ENCODE measurements at regions not wholly inside any gene's neighbourhood (a gene's known extent, or its start where the extent isn't known, plus 50 kb on each side); places are given as distances from the start of the nearest gene placed in this dataset.

GRCh38 chr13:111944171-111944583 lies 122.8 kb upstream of the SOX1 start:
- H4K20me1 ChIP-seq (ENCODE audit: control insufficient read depth, insufficient read depth), result no peaks in the 10 kb centered on the region
- ATAC-seq (no peak), FAIRE-seq (no peak), DNase-seq (ENCODE audit: low read depth, low spot score) (no peak)
- TF ChIP-seq LARP7 (IDR thresholded peaks at IDR 0.05), result no peak
- TF ChIP-seq, protein P1, sequence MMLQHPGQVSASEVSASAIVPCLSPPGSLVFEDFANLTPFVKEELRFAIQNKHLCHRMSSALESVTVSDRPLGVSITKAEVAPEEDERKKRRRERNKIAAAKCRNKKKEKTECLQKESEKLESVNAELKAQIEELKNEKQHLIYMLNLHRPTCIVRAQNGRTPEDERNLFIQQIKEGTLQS (IDR thresholded peaks at IDR 0.05; ENCODE audit: borderline replicate concordance, extremely low read depth, low read depth, low read length), result no peak
- TF ChIP-seq NR2F1 (conservative IDR thresholded peaks at IDR 0.05), result no peak
- no peak for TF ChIP-seq CBX5 (IDR thresholded peaks at IDR 0.05; ENCODE audit: low read depth)
- no peak for TF ChIP-seq POU2F2 (IDR thresholded peaks at IDR 0.05; ENCODE audit: borderline replicate concordance, low read depth, low read length)
- H3K79me2 ChIP-seq (ENCODE audit: control insufficient read depth, insufficient read depth, low read length), result no peaks in the 10 kb centered on the region
- ChIA-PET POLR2A (no interaction called here), RAD21 (ENCODE audit: unreplicated experiment) (no interaction called here), CTCF (no interaction called here), SMC1A (ENCODE audit: uncharacterized antibody, unreplicated experiment) (no interaction called here)
- H2AFZ ChIP-seq (ENCODE audit: control insufficient read depth, low read depth, low read length), result no peak overlapping the region
- H3K4me1 ChIP-seq (ENCODE audit: control insufficient read depth, insufficient read depth, low read length), result no peaks in the 10 kb centered on the region
- no peak overlapping the region for H3K4me2 ChIP-seq (ENCODE audit: control insufficient read depth, insufficient read depth)
- H3K4me3 ChIP-seq, result no peak overlapping the region
- no peak overlapping the region for H3K9ac ChIP-seq (ENCODE audit: control insufficient read depth, insufficient read depth, low read length)
- 41% methylated on average over 16 of the region's 16 CpGs for WGBS (ENCODE audit: insufficient coverage, insufficient replicate concordance, low lambda C conversion rate, missing lambda C conversion rate)
- H3K36me3 ChIP-seq (ENCODE audit: control insufficient read depth in 2 of 2, insufficient read depth in 2 of 2, low read length in 1 of 2), result no peaks in the 10 kb centered on the region
- H3K27me3 ChIP-seq (replicated peaks in 1 of 2; ENCODE audit: control insufficient read depth in 2 of 2, insufficient read depth in 2 of 2, low read length in 1 of 2), result no peaks in the 10 kb centered on the region
- in situ Hi-C loops (cut with MboI), result no loop called here
- intact Hi-C loops (cut with micrococcal nuclease; ENCODE audit: unreplicated experiment), result no loop called here
- no peak overlapping the region for H3K27ac ChIP-seq (ENCODE audit: control insufficient read depth, insufficient read depth)
- no TSS peak for BruUV-seq (replicated peaks)
- no peaks in the 10 kb centered on the region; the same call in 2 of the 3 replicates for H3K9me3 ChIP-seq (replicated peaks; ENCODE audit: control insufficient read depth, insufficient read depth, low read length)

DNA sequence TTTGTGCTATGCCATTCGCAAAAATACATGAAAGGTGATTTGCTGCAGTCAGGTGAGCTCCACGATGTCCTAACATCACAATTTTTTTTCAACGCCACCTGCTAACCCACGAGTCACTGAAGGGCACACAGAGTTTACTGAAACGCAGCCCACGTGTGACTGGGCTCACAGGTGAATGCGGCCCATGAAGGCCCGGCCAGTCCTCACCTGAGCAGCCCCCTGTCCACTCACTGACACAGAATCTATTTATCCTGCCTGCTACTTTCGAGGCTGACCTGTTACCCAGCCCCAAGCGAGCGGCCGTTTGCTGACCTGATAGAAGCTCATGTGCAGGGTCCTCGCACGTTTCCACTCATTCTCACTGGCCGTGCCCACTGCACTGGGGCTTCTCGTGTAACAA lies 121.9 kb upstream of the SOX1 start:
- in situ Hi-C loops (cut with MboI) (no loop called here), intact Hi-C loops (cut with micrococcal nuclease; ENCODE audit: unreplicated experiment) (no loop called here)
- Histone ChIP-seq H3K27ac (ENCODE audit: control insufficient read depth, insufficient read depth) (no peak overlapping the region), H3K4me3 (no peak overlapping the region), H3K79me2 (ENCODE audit: control insufficient read depth, insufficient read depth, low read length) (no peaks in the 10 kb centered on the region), H3K9me3 (replicated peaks; ENCODE audit: control insufficient read depth, insufficient read depth, low read length) (no peaks in the 10 kb centered on the region; the same call in 2 of the 3 replicates), H4K20me1 (ENCODE audit: control insufficient read depth, insufficient read depth) (no peaks in the 10 kb centered on the region), H3K36me3 (ENCODE audit: control insufficient read depth in 2 of 2, insufficient read depth in 2 of 2, low read length in 1 of 2) (no peaks in the 10 kb centered on the region), H2AFZ (ENCODE audit: control insufficient read depth, low read depth, low read length) (no peak overlapping the region), H3K9ac (ENCODE audit: control insufficient read depth, insufficient read depth, low read length) (no peak overlapping the region), H3K4me1 (ENCODE audit: control insufficient read depth, insufficient read depth, low read length) (no peaks in the 10 kb centered on the region), H3K27me3 (replicated peaks in 1 of 2; ENCODE audit: control insufficient read depth in 2 of 2, insufficient read depth in 2 of 2, low read length in 1 of 2) (no peaks in the 10 kb centered on the region), H3K4me2 (ENCODE audit: control insufficient read depth, insufficient read depth) (no peak overlapping the region)
- no peak for ATAC-seq
- ChIA-PET SMC1A (ENCODE audit: uncharacterized antibody, unreplicated experiment) (no interaction called here), RAD21 (ENCODE audit: unreplicated experiment) (no interaction called here), CTCF (no interaction called here), POLR2A (no interaction called here)
- no peak for DNase-seq (ENCODE audit: low read depth, low spot score)
- BruUV-seq (replicated peaks), result no TSS peak
- no peak for FAIRE-seq
- TF ChIP-seq IRF5 (IDR thresholded peaks at IDR 0.05; ENCODE audit: borderline replicate concordance) (no peak), NR2F1 (conservative IDR thresholded peaks at IDR 0.05) (no peak), EGR1 (IDR thresholded peaks at IDR 0.05; ENCODE audit: borderline replicate concordance in 1 of 2, low read depth in 2 of 2, low read length in 2 of 2) (no peak), REST (IDR thresholded peaks at IDR 0.05; ENCODE audit: low read depth, low read length) (no peak), NFYB (IDR thresholded peaks at IDR 0.05; ENCODE audit: insufficient read depth, low read depth, low read length) (no peak), IRF4 (IDR thresholded peaks at IDR 0.05; ENCODE audit: low read depth, low read length) (no peak), GATAD2B (conservative IDR thresholded peaks at IDR 0.05; ENCODE audit: low read depth) (no peak)
- 31% methylated on average over 15 of the region's 16 CpGs for WGBS (ENCODE audit: insufficient coverage, insufficient replicate concordance, low lambda C conversion rate, missing lambda C conversion rate)

All from GM12878 (cell line).